ENCODE measurements at regions not wholly inside any gene's neighbourhood (a gene's known extent, or its start where the extent isn't known, plus 50 kb on each side); places are given as distances from the start of the nearest gene placed in this dataset.

DNA sequence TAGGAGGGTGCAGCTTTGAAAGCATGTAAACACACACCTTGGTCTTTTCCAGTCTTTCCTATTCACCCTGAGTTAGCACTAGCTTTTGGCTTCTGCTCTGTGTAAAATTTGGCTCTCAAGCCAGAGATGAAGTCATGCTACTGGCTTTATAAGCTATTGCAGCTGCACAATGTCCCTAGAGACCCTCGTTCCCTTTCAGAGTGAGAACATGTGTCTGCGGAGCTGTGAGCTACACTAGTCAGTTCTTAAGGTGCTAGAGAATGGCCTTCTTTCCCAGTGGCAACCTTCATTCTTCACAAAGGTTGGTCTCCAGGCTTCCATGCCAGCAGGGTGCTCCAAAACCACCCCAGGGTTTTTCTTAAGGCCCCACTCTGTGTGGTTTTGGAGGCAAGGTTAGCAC, 199.1 kb downstream of the SPATA18 start:
- TF ChIP-seq, protein P1, sequence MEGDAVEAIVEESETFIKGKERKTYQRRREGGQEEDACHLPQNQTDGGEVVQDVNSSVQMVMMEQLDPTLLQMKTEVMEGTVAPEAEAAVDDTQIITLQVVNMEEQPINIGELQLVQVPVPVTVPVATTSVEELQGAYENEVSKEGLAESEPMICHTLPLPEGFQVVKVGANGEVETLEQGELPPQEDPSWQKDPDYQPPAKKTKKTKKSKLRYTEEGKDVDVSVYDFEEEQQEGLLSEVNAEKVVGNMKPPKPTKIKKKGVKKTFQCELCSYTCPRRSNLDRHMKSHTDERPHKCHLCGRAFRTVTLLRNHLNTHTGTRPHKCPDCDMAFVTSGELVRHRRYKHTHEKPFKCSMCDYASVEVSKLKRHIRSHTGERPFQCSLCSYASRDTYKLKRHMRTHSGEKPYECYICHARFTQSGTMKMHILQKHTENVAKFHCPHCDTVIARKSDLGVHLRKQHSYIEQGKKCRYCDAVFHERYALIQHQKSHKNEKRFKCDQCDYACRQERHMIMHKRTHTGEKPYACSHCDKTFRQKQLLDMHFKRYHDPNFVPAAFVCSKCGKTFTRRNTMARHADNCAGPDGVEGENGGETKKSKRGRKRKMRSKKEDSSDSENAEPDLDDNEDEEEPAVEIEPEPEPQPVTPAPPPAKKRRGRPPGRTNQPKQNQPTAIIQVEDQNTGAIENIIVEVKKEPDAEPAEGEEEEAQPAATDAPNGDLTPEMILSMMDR (conservative IDR thresholded peaks at IDR 0.05), result no peak
- Mint-ChIP-seq H3K27me3 (ENCODE audit: low read depth) (peaks cover 4% of the 10 kb centered on the region), H3K27ac (ENCODE audit: unreplicated experiment) (no peak overlapping the region), H3K9me3 (peaks cover 9% of the 10 kb centered on the region), H3K36me3 (ENCODE audit: low read depth) (no peaks in the 10 kb centered on the region), H3K4me3 (no peak overlapping the region), H3K4me1 (peaks cover 4% of the 10 kb centered on the region)
- DNase-seq (ENCODE audit: low read depth, low spot score), result no peak

DNA sequence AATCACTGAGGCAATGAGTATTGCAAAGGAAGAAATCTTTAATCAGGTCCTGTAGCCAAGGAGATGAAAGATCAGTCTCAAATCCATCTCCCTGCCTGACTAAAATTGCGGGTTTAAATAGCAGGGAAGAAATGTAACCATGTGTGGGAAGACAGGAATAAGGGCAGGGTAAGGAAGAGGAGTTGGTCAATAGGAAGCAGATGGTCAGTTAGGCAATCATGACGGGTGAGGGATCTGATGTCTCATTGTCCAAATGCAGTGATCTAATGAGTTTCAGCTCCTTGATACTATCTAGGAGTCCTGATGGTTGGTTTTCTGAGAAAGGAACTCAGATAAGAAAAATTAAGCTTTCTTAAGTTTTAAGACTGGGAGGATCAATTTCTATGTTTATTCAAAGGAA, 200.8 kb downstream of the SPATA18 start:
- Mint-ChIP-seq H3K4me3 (no peak overlapping the region), H3K36me3 (ENCODE audit: low read depth) (no peaks in the 10 kb centered on the region), H3K27me3 (ENCODE audit: low read depth) (peaks cover 4% of the 10 kb centered on the region), H3K9me3 (peaks cover 9% of the 10 kb centered on the region), H3K4me1 (peaks cover 4% of the 10 kb centered on the region), H3K27ac (ENCODE audit: unreplicated experiment) (no peak overlapping the region)
- DNase-seq (ENCODE audit: low read depth, low spot score), result no peak
- TF ChIP-seq, protein P1 (conservative IDR thresholded peaks at IDR 0.05), result no peak

DNA sequence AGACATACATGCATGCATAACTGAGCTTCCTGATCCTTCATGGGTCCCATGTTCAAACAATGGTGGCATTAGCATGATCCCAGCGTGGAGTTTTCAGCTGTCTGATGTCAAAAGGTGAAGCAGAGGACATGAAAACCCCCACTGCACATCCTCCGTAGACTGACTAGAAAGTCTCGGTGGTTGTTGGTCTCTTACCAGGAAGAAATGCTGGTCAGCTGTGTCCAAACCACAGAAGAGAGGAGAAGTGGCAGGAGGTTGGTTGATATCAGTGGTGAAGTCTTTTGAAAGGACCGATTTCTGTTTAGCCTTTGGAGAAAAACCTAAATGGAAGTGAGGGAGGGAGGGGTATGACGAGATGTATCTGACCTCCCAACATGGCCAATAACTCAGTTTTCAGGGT, 201.9 kb downstream of the SPATA18 start:
- Mint-ChIP-seq H3K27ac (ENCODE audit: unreplicated experiment) (no peak overlapping the region), H3K4me1 (no peaks in the 10 kb centered on the region), H3K4me3 (no peak overlapping the region), H3K9me3 (peaks cover 9% of the 10 kb centered on the region), H3K27me3 (ENCODE audit: low read depth) (no peaks in the 10 kb centered on the region), H3K36me3 (ENCODE audit: low read depth) (no peaks in the 10 kb centered on the region)
- DNase-seq (ENCODE audit: low read depth, low spot score), result no peak
- TF ChIP-seq, protein P1 (conservative IDR thresholded peaks at IDR 0.05), result no peak

DNA sequence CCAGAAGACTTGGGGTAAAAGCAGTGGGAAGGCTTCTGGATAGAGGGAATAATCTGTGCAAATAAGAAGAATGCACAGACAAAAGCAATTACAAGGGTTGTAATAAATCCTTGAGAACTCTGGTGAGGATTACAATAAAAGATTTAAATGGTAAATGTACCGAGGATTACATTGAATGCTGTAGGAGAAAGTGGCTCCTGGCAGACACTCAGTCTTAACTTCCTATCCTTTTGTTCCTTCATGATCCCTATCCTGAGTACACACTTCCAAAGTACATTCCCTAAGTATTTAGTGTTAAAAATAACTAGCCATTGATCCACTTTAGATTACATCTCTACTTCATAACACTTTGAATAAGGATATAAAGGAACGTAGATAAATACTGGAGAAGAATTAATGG, 205.4 kb downstream of the SPATA18 start:
- Mint-ChIP-seq H3K27me3 (ENCODE audit: low read depth) (no peaks in the 10 kb centered on the region), H3K4me1 (no peaks in the 10 kb centered on the region), H3K27ac (ENCODE audit: unreplicated experiment) (no peak overlapping the region), H3K36me3 (ENCODE audit: low read depth) (no peaks in the 10 kb centered on the region), H3K4me3 (no peak overlapping the region), H3K9me3 (peaks cover 9% of the 10 kb centered on the region)
- TF ChIP-seq, protein P1 (conservative IDR thresholded peaks at IDR 0.05), result no peak
- no peak for DNase-seq (ENCODE audit: low read depth, low spot score)

DNA sequence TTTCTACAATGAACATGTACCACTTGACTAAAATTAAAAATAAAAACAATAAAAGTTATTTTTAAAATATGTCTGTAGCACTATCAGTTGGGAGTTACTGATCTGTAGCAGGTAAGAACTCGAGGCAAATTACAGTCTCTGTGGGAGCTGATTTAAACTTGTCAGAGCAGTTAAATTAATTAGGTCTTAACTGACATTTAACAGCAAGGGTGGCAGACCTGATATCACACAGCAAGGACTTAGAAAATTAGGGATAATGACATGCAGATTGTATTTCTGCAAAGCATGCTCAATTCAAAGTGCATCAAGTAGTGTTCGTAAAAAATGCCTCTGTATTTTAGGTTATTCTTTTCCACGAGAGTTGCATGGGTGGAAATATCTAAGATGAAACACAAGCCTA, 208.9 kb downstream of the SPATA18 start:
- Mint-ChIP-seq H3K27me3 (ENCODE audit: low read depth) (no peaks in the 10 kb centered on the region), H3K9me3 (no peaks in the 10 kb centered on the region), H3K27ac (ENCODE audit: unreplicated experiment) (no peak overlapping the region), H3K36me3 (ENCODE audit: low read depth) (no peaks in the 10 kb centered on the region), H3K4me1 (no peaks in the 10 kb centered on the region), H3K4me3 (no peak overlapping the region)
- TF ChIP-seq, protein P1 (conservative IDR thresholded peaks at IDR 0.05), result no peak
- DNase-seq (ENCODE audit: low read depth, low spot score), result no peak
